ENCODE measurements at regions not wholly inside any gene's neighbourhood (a gene's known extent, or its start where the extent isn't known, plus 50 kb on each side); places are given as distances from the start of the nearest gene placed in this dataset.
"Not testable (repeated sequence)": the region's sequence is repeated elsewhere in the genome, so short reads cannot be mapped to it uniquely, and the experiment has no call there.

DNA sequence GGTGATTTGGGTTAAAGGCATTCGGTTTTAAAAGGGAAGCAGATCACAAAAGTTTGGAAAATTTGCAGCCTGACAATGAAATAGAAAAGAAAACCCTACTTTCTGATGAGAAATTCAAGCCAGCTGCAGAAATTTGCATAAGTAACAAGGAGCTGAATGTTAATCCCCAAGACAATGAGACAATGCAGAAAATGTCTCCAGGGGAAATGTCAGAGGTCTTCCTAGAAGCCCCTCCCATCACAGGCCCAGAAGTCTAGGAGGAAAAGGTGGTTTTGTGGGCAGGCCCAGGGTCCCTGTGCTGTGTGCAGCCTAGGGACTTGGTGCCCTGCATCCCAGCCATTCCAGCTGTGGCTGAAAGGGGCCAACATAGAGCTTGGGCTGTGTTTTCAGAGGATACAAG lies 234.2 kb upstream of the GALNT5 start:
- H3K9me2 ChIP-seq (ENCODE audit: insufficient read depth, low read length); H3K9ac ChIP-seq (ENCODE audit: low read length); H3K27ac ChIP-seq (ENCODE audit: low read length); H3F3A ChIP-seq (ENCODE audit: insufficient read depth, low read length, poor library complexity, severe bottlenecking); H4K20me1 ChIP-seq (ENCODE audit: insufficient read depth); H2AFZ ChIP-seq (ENCODE audit: low read depth, low read length); H3K9me3 ChIP-seq (ENCODE audit: low read length); H3K4me3 ChIP-seq (ENCODE audit: low read length); H3K36me3 ChIP-seq (ENCODE audit: insufficient read depth, low read length); H3K79me2 ChIP-seq (replicated peaks; ENCODE audit: insufficient read depth, low read length); H3K27me3 ChIP-seq (ENCODE audit: insufficient read depth, low read depth, low read length); H3K4me2 ChIP-seq (ENCODE audit: low read length): not testable (repeated sequence)

DNA sequence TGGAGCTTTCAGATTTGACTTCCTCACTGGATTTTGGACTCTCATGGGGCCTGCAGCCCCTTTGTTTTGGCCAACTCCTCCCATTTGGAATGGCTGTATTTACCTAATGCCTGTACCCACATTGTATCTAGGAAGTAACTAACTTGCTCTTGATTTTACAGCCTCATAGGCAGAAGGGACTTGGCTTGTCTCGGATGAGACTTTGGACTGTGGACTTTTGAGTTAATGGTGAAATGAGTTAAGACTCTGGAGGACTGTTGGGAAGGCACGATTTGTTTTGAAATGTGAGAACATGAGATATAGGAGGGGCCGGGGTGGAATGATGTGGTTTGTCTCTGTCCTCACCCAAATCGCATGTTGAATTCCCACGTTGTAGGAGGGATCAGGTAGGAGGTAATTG lies 233.4 kb upstream of the GALNT5 start:
- Histone ChIP-seq H3F3A (ENCODE audit: insufficient read depth, low read length, poor library complexity, severe bottlenecking) (no peaks in the 10 kb centered on the region), H3K9me3 (ENCODE audit: low read length) (no peaks in the 10 kb centered on the region)

DNA sequence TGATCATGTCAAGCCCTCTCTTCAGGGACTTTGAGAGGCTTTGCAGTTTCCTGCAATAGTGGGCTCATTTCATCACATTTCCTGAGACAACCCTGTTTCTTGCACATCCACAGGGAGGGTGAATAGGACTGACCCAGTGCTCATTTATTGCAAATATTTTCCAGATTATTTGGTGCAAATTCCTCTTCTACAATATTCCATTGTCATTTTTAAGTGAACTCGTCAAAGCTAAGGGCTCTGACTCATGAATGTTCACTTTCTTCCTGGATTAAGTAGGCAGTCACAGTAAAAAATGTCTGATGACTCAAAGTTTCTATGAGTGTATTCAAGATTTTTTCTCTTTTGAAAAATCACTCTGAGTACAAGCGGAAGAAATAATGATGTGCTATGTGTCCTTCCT lies 225.5 kb upstream of the GALNT5 start:
- H3K9me2 ChIP-seq (ENCODE audit: insufficient read depth, low read length): no peaks in the 10 kb centered on the region
- H3K27me3 ChIP-seq (ENCODE audit: insufficient read depth, low read depth, low read length): no peaks in the 10 kb centered on the region
- no peak overlapping the region for H3K4me2 ChIP-seq (ENCODE audit: low read length)
- TF ChIP-seq EP300 (conservative IDR thresholded peaks at IDR 0.05; ENCODE audit: poor library complexity, severe bottlenecking): no peak
- no peak for TF ChIP-seq SMC3 (conservative IDR thresholded peaks at IDR 0.05; ENCODE audit: poor library complexity)
- no peak for TF ChIP-seq MXI1 (conservative IDR thresholded peaks at IDR 0.05; ENCODE audit: poor library complexity, severe bottlenecking)
- no peak for TF ChIP-seq TAF1 (IDR thresholded peaks at IDR 0.05; ENCODE audit: low read depth)
- no peak for TF ChIP-seq POLR2AphosphoS5 (IDR thresholded peaks at IDR 0.05)
- no peak for TF ChIP-seq EZH2 (IDR thresholded peaks at IDR 0.05; ENCODE audit: borderline replicate concordance, insufficient read depth, low read length, poor library complexity, severe bottlenecking)
- TF ChIP-seq, protein P1, sequence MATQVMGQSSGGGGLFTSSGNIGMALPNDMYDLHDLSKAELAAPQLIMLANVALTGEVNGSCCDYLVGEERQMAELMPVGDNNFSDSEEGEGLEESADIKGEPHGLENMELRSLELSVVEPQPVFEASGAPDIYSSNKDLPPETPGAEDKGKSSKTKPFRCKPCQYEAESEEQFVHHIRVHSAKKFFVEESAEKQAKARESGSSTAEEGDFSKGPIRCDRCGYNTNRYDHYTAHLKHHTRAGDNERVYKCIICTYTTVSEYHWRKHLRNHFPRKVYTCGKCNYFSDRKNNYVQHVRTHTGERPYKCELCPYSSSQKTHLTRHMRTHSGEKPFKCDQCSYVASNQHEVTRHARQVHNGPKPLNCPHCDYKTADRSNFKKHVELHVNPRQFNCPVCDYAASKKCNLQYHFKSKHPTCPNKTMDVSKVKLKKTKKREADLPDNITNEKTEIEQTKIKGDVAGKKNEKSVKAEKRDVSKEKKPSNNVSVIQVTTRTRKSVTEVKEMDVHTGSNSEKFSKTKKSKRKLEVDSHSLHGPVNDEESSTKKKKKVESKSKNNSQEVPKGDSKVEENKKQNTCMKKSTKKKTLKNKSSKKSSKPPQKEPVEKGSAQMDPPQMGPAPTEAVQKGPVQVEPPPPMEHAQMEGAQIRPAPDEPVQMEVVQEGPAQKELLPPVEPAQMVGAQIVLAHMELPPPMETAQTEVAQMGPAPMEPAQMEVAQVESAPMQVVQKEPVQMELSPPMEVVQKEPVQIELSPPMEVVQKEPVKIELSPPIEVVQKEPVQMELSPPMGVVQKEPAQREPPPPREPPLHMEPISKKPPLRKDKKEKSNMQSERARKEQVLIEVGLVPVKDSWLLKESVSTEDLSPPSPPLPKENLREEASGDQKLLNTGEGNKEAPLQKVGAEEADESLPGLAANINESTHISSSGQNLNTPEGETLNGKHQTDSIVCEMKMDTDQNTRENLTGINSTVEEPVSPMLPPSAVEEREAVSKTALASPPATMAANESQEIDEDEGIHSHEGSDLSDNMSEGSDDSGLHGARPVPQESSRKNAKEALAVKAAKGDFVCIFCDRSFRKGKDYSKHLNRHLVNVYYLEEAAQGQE (IDR thresholded peaks at IDR 0.05; ENCODE audit: borderline replicate concordance): no peak
- TF ChIP-seq RAD21 (conservative IDR thresholded peaks at IDR 0.05): no peak
- TF ChIP-seq, protein P2, sequence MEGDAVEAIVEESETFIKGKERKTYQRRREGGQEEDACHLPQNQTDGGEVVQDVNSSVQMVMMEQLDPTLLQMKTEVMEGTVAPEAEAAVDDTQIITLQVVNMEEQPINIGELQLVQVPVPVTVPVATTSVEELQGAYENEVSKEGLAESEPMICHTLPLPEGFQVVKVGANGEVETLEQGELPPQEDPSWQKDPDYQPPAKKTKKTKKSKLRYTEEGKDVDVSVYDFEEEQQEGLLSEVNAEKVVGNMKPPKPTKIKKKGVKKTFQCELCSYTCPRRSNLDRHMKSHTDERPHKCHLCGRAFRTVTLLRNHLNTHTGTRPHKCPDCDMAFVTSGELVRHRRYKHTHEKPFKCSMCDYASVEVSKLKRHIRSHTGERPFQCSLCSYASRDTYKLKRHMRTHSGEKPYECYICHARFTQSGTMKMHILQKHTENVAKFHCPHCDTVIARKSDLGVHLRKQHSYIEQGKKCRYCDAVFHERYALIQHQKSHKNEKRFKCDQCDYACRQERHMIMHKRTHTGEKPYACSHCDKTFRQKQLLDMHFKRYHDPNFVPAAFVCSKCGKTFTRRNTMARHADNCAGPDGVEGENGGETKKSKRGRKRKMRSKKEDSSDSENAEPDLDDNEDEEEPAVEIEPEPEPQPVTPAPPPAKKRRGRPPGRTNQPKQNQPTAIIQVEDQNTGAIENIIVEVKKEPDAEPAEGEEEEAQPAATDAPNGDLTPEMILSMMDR (IDR thresholded peaks at IDR 0.05; ENCODE audit: poor library complexity, severe bottlenecking): no peak
- H3K4me3 ChIP-seq (ENCODE audit: low read length): no peak overlapping the region
- H2AFZ ChIP-seq (ENCODE audit: low read depth, low read length): no peak overlapping the region
- H3F3A ChIP-seq (ENCODE audit: insufficient read depth, low read length, poor library complexity, severe bottlenecking): no peaks in the 10 kb centered on the region
- no peaks in the 10 kb centered on the region for H3K79me2 ChIP-seq (replicated peaks; ENCODE audit: insufficient read depth, low read length)
- H4K20me1 ChIP-seq (ENCODE audit: insufficient read depth): no peaks in the 10 kb centered on the region
- no peak overlapping the region for H3K27ac ChIP-seq (ENCODE audit: low read length)
- H3K9me3 ChIP-seq (ENCODE audit: low read length): no peaks in the 10 kb centered on the region
- no peaks in the 10 kb centered on the region for H3K36me3 ChIP-seq (ENCODE audit: insufficient read depth, low read length)
- H3K9ac ChIP-seq (ENCODE audit: low read length): no peak overlapping the region

More for the DNA sequence above, 233.4 kb upstream of the GALNT5 start:
- Histone ChIP-seq H3K27me3 (ENCODE audit: insufficient read depth, low read depth, low read length) (no peaks in the 10 kb centered on the region), H3K36me3 (ENCODE audit: insufficient read depth, low read length) (no peaks in the 10 kb centered on the region), H3K27ac (ENCODE audit: low read length) (no peak overlapping the region), H4K20me1 (ENCODE audit: insufficient read depth) (no peaks in the 10 kb centered on the region), H3K4me3 (ENCODE audit: low read length) (no peak overlapping the region), H3K9ac (ENCODE audit: low read length) (no peak overlapping the region), H3K4me2 (ENCODE audit: low read length) (no peak overlapping the region), H2AFZ (ENCODE audit: low read depth, low read length) (no peak overlapping the region), H3K9me2 (ENCODE audit: insufficient read depth, low read length) (no peaks in the 10 kb centered on the region), H3K79me2 (replicated peaks; ENCODE audit: insufficient read depth, low read length) (no peaks in the 10 kb centered on the region)
- TF ChIP-seq EZH2 (IDR thresholded peaks at IDR 0.05; ENCODE audit: borderline replicate concordance, insufficient read depth, low read length, poor library complexity, severe bottlenecking): no peak
- no peak for TF ChIP-seq POLR2AphosphoS5 (IDR thresholded peaks at IDR 0.05)
